NCI-H2081 treated with DMSO at 0.1 percent for 48 hours (cell line): ENCODE measurements at regions not wholly inside any gene's neighbourhood (a gene's known extent, or its start where the extent isn't known, plus 50 kb on each side); places are given as distances from the start of the nearest gene placed in this dataset.
"Not testable (repeated sequence)": the region's sequence is repeated elsewhere in the genome, so short reads cannot be mapped to it uniquely, and the experiment has no call there.

Experiments
- DNase-seq: peaks from one replicate; lab custom pipeline; 2025; lab: John Stamatoyannopoulos, UW

DNA sequence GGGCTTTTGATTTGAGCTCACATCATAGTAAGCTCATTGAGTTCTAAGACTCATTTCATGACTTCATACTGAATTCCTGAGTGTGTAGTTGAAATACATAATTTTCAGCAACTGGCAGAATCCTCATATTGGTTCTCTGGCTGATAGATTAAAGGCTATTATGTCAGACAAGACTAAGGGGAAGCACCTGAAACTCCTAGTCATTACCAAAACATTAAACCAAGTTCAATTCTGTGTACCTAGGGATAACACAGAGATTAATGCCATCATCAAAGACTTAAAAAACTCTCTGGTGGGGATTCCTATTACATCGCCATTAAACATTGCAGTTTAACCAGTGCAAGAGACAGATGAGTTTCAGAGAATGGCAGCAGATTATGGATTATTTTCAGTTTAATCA, 339.1 kb downstream of the PTPRC start:
- DNase-seq, result no peak

DNA sequence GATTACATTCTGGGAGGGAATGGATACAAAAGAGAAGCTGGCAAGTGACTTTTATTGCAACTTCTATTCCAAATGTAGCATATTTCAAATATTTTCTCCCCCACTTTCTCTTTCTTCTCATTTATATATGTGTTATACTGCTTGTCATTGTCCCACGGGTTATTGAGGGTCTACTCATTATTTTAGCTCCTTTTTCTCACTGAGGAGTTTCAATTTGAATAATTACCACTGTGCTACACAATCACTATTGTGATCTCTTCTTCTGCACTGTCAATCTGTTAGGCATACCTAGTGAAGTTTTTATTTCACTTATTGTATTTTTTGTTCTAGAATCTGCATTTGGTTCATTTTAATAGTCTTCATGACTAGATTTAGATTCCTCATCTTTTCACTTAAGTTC, 339.7 kb downstream of the PTPRC start:
- DNase-seq, result no peak

DNA sequence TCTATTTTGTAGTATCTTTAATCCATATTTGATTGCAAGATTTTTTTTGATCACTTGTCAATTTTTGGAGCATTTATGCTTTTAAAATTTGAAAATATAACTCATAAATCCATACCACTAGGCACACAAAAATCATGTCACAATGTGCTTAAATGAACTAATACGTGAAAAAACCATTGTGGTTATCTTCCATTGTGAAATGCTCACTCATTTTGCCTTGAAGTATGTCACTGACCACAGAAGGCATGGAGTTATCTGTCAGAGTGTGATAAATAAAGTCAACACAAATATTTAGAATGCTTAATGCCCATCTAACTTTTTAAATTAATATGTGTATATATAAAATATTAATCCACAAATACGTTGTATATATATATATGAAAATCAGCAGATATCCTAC, 347.2 kb downstream of the PTPRC start:
- DNase-seq, result no peak

DNA sequence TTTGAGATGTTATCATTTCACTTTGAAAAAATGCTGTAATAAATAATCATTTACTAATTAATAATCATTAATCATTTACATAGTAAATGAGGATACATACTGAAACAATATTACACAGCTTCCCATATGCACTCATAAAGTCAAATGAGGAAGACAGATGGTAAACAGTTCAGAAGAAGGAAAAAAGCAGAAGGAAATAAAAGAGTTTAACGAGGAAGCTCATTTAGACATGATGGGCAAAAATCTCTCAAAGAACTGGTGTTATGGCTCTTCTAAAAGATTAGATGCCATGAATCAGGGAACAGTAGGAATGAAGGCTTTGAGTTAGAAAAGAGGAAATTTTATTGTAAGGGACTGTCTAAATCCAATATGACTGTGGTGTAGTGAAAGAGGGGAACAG, 347.6 kb downstream of the PTPRC start:
- DNase-seq, result no peak

DNA sequence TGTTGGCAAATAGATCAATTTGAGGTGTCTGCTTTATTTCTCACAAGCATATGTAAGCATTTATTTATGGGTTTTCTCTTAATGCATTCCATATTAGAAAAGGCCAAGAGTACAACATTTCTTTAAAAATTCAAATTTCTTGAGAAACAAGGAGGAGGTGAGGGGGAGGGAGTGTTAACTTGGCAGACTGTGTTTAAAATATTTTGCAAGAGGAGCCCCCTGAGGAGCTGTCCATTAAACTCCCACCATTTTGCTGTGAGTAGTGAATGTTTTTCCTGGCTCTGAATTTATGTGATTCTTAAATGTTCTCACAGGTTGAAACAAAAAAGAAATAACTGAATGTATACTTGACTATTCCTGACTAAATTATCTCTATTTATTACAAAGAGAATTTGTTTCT, 363.8 kb downstream of the PTPRC start:
- DNase-seq, result no peak

DNA sequence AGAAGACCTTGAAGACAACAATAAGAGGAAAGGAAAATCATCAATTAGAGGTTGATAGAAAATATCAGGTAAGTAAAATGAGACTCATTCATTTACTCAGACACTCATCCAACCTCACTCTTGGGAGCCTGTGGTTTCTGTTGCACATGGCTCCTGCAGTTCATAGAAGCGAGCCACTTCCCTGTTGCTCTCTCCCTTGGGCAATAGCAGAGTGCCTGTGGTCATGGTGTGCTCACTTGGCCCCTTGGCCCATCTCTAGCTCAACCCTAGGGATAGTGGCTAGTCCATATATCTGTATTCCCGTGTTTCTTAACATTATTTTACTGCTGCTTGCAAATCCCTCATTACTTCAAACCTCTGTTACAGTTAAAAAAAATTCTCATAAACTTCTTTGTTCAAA, 368.6 kb downstream of the PTPRC start:
- no peak for DNase-seq

DNA sequence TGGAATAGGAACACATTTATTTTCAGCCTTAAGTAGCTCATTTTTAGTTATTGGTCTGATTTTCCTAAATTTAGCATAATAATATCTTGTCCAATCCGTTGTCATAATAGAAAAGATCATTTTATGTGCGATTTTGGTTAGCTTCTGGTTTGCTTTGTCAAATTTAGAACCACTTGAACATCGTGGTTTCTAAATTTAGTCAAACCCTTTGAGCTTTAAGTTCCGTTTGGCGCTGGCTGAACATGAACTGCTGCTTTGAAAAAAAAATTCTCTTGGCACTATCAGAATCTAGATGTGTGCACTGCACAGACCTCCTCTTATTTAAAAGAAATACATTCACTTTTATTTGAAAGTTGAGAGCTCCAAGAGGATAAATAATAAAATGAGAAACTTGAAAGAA, 370.6 kb downstream of the PTPRC start:
- DNase-seq, result no peak

DNA sequence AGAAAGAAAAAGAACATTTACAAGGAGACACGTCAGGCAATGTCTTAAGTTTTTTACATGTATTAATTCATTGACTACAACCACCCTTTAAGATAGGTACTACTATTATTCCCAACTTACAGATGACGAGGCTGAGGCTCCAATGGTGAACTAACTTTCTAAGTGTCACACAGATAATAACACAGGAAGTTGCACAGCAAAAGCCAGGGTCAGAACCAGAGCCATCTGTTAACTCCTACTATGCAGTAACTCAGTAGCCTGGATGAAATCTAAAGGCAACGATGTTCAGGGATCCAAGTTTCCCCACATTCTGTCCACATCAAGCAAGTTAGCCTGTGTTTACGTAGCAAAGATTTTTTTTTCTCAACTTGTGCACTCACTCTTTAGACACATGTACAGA, 371.7 kb downstream of the PTPRC start:
- DNase-seq, result no peak

DNA sequence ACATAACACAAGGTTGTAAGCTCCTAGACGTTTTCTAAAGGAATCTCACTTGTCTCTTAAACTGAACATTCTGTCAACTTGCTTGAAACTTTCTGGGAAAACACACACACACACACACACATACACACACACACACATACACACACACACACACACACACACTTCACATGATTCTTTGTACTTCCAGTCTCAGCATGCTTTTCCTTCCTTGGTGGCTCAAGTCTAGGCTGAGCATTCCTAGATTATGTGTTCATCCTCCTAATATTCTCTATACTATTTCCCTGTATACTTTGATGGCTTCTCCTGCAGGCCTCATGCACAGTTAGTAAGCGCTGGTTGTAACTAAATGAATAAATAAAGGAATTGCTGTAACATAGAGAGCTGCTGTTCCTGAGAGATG, 372.1 kb downstream of the PTPRC start:
- no peak for DNase-seq

DNA sequence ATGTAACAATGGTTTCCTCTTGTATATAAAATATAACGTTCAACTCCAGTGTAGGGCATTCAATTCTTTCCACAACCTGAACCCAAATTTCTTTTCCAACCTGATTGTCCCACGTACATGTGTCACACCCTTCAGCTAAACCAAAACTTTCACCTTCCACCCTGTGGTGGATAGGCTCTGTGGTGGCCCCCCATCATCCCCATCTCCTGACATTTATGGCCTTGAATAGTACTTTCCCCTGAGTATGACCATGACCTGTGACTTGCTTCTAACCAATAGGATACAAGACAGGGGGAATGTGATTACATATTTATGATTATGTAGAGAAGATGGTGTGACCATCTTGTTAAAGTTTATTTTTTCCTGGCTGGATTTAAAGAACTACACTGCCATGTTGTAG, 377.0 kb downstream of the PTPRC start:
- DNase-seq, result no peak

DNA sequence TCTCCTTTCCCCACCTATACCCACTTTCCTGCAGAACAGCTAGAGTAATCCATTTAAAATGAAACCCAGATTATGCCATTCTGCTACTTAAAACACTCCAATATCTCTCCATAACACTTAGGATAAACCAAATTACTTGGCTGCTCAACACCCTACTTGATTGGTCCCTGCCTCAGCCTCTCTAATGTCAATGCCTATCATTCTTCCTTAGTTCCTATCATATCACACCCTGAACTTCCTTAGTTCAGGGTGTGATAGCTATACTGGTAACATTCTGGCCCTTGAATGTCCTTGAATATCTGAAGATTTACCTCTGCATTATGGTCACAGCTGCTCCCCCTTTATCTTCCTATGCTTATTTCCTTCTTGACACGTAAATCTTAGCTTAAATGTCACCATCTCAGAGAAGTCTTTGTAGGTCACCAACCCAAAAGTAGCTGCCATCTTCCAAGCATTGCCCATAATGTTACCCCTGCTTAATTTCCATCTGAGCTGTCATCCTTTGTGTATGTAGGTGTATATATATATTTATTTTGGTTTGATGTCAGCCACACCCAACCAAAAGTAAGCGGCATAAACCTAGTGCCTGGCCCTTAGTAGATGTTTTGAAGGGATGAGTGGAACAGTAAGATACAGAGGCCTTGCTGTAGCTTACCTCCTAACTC, 379.8 kb downstream of the PTPRC start:
- no peak for DNase-seq

DNA sequence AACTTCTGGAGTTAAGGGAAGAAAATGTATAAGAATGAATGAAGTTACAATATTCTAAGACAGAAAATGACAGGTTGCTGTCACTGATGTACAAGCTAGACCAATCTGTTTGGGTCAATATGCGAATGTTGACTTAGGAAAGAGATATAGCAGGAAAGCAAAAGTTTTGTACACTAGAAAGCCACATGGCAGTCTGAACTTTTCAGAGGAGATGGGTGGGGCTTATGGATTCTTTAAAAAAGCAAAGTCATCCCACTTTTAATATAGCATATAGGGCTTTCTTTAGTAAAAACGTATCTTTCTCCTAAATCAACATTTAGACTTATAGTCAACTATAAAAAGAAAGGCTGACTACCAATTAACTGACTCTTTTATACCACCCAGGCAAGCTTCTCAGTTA, 381.2 kb downstream of the PTPRC start:
- DNase-seq, result no peak

DNA sequence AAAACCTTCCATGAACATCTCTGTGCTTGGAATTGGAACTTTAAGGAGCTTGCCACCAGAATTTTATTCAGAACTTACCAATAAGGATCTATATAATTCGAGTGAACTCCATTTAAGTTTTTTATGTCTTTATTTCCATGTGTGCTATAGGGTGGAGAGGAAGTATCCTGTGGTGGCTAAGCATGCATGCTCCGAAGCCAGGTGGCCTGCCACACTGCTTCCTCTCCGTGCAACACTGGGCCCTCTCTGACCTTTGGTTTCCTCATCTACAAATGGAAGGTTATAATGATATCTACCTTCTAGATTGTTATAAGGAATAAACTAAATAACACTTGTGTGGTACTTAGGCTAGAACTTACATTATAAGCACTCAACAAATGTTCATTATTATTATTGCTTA, 382.1 kb downstream of the PTPRC start:
- DNase-seq, result no peak

DNA sequence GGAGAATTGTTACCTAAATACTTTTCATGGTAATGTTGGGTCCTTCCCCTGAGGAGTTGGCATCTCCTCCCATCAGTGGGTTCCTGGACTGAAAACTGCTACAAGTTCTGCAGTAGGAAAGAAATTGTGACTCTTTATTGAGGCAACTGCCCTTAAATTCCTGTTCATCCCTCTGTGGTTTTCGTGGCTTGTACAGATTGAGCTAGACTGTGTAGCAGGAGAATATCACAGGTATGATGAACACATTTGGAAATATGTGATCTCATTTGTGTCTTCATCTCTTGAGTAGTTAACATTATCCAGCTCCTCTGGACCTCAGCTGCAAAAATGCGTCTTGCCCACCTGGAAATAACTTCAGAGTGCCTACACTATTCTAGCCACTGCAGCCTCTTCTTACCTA, 390.6 kb downstream of the PTPRC start:
- no peak for DNase-seq

DNA sequence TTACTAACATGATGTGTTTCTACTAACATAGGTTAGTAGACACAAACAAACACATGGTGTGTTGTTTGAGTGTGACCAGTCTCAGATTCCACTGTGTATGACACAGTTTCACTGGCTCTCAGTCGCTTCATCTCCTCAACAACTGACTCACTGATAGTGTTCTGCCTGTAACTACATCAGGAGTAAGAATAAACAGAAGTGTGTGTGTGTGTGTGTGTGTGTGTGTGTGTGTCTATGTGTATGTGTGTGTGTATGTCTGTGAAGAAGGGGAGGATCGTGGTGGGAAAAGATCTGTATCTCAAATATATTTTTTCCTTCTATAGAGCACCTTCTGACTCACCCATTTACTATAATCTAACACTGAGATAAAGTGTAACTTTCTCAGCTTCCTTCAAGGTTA, 391.0 kb downstream of the PTPRC start:
- no peak for DNase-seq

DNA sequence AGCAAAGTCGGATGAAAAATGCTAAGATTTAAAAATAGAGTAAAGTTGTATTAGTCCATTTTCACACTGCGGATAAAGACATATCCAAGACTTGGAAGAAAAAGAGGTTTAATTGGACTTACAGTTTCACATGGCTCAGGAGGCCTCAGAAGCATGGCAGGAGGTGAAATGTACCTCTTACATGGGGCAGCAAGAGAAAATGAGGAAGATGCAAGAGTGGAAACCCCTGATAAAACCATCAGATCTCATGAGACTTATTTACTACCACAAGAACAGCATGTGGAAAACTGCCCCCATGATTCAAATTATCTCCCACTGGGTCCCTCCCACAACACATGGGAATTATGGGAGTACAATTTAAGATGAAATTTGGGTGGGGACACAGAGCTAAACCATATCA, 391.7 kb downstream of the PTPRC start:
- not testable (repeated sequence) for DNase-seq

DNA sequence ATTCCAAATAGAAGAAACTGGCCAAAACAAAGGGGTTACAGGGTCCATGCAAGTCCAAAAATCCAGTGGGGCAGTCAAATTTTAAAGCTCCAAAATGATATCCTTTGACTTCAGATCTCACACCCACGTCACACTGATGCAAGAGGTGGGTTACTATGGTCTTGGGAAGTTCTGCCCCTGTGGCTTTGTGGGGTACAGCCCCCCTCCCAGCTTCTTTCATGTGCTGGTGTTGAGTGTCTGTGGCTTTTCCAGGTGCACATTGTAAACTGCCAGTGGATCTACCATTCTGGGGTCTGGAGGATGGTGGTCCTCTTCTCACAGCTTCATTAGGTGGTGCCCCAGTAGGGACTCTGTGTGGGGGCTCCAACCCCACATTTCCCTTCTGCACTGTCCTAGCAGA, 392.3 kb downstream of the PTPRC start:
- DNase-seq, result not testable (repeated sequence)

DNA sequence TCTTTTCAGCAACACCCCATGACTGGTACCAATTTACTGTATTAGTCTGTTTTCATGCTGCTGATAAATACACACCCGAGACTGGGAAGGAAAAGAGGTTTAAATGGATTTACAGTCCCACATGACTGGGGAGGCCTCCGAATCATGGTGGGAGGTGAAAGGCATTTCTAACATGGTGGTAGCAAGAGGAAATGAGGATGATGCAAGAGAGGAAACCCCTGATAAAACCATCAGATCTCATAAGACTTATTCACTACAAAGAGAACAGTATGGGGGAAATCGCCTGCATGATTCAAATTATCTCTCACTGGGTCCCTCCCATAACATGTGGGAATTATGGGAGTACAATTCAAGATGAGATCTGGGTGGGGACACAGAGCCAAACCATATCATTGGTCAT, 393.6 kb downstream of the PTPRC start:
- not testable (repeated sequence) for DNase-seq

DNA sequence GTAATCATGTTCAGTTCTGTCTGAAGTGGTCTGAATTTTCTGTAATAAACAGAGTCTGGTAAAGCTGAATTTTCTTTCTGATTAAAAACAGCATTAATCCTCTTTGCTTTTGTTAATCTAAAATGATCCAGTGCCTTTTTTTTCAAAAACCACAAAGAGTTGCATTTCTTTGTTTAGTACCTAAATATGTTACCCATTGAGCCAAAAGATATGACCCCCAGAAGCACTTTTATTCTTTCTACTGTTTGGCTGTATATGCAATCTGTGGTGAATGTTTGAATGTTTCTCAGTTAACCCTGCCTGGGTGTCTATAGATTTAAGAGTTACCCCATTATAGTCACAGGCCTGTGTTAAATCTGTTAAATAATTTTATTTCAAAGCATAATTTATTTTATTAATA, 394.8 kb downstream of the PTPRC start:
- DNase-seq, result no peak

DNA sequence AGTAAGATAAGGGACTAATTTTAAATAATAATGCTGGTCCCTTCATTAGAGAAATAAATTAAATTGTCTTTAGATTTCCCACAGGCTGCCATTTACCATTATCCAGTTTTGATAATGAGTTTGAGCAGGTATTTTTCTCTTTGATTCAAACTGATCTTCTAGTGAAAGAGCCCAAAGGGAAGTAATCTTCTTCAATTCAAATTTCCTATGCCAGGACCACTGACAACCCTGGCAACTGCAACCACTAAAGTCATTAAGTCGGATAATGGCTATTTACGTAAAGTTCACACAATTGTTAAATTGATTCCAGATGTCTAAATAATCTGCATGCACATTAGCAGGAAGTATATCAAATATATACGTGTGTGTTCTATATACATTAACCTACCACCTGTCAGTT, 399.3 kb downstream of the PTPRC start:
- peak; percentile 78 for DNase-seq

DNA sequence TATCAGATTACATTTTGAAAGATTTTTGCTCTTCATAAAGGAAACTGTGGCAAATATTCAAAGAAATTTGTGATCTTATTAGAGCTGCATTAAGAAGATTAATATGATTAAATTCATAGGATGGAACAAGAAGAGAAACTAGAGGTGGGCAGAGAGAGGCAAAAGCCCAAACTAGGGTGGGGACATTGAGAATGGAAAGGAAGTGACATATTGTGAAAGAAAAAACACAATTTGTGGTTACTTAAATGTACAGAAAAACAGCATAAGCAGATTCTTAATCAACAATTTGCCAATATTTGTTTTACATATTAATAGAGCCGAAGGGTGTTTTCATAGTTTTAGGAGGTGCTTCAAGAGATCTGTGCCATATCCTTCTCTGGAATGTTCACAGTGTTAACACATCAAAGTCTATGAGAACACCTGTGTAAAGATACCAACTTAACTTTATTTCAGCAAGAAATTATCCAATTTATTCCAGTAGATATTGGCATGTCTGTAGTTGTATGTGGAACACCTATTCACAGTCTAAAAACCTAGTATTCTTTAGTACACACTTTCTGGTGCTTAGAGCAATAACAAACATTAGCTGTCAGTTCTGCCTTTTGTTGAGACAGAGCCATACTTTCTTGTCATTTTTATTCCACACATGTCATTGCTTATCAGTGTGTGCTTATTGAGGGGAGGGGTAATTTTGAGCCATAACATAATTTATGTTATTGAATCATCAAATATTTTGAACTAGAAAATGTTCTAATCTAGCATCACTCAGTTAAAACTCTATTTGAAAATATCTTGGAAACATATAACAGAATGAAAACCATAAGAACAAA, 401.5 kb downstream of the PTPRC start:
- DNase-seq, result no peak

DNA sequence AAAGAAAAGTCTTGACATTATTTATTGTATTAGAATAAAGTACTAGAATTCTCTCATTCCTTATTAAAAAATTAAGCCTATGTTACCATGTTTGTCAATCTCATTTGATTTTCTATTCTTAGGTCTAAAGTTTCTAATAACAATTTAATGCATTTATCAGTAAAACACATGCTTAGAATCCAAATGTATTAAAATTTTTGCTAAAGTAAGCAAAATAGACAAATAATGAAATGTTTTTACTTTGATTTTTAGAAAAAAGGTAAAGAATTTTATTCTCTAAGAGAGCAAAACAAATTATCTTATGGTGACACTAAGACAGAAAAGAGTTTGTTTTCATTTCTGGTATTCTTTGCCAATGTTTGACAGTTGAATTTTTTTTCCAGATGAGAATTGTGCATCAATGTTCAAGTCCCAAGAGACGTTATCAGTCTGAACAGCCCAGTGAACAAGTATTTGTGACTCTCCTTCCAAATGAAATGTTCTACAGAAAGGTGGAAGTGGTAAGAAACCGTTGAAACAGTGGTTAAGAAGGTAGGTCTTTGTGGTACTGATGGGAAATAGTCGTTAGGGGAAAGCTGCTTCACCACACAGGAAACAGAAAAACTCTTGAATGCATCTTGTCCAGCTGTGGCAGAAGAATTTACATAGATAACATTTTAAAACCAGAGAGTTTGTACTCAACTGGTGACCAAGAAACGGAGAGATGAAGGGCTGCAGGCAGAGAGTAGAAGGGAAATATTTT, 402.5 kb downstream of the PTPRC start:
- no peak for DNase-seq

DNA sequence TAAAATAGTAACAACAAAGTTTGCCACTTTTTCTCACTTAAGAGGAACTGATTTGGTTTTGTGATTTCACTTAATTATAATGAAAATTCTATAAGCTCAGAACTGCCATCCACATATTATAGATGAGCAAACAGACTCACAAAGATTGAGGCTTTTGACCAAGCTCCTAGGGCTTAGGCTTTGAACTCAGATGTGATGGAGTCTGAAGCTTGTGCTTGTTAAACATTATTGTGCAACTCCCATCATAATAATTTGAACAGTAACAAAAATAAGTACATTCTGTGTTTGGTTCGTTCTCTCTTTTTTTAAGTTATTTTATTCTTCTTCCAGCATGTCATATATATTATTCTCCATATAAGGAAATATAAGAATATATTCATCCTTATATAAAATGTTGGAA, 403.4 kb downstream of the PTPRC start:
- no peak for DNase-seq
